Tibial nerve (tissue), 4 donors: ENCODE measurements at regions not wholly inside any gene's neighbourhood (a gene's known extent, or its start where the extent isn't known, plus 50 kb on each side); places are given as distances from the start of the nearest gene placed in this dataset.
"Not testable (repeated sequence)": the region's sequence is repeated elsewhere in the genome, so short reads cannot be mapped to it uniquely, and the experiment has no call there.

Experiments used
- EP300 ChIP-seq, 2 donors: sonication (generic); formaldehyde crosslinking; IDR thresholded peaks; one replicate each; pipeline ENCODE4 v1.6.1; 2017; ENCODE audit warnings: antibody characterized with exemption in 2 of 2, mild to moderate bottlenecking in 1 of 2
- TF ChIP-seq, protein P1 (sequence below), 5 experiments: fragments of 200-600 bp in 3 of 5; fragments of 450-650 bp in 2 of 5; sonication (generic) in 3 of 5; IDR thresholded peaks; one replicate each; pipeline ENCODE4 v1.5.1; 2016 to 2019; ENCODE audit warnings: antibody characterized with exemption in 5 of 5, mild to moderate bottlenecking in 3 of 5, moderate library complexity in 2 of 5

- TF ChIP-seq, protein P1, sequence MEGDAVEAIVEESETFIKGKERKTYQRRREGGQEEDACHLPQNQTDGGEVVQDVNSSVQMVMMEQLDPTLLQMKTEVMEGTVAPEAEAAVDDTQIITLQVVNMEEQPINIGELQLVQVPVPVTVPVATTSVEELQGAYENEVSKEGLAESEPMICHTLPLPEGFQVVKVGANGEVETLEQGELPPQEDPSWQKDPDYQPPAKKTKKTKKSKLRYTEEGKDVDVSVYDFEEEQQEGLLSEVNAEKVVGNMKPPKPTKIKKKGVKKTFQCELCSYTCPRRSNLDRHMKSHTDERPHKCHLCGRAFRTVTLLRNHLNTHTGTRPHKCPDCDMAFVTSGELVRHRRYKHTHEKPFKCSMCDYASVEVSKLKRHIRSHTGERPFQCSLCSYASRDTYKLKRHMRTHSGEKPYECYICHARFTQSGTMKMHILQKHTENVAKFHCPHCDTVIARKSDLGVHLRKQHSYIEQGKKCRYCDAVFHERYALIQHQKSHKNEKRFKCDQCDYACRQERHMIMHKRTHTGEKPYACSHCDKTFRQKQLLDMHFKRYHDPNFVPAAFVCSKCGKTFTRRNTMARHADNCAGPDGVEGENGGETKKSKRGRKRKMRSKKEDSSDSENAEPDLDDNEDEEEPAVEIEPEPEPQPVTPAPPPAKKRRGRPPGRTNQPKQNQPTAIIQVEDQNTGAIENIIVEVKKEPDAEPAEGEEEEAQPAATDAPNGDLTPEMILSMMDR (IDR thresholded peaks at IDR 0.05): not testable (repeated sequence)
- not testable (repeated sequence) for TF ChIP-seq EP300 (IDR thresholded peaks at IDR 0.05)
Observed at GRCh38 chr18:34516355-34516754, 193.7 kb upstream of the DTNA start.
